ENCODE measurements at regions not wholly inside any gene's neighbourhood (a gene's known extent, or its start where the extent isn't known, plus 50 kb on each side); places are given as distances from the start of the nearest gene placed in this dataset.

DNA sequence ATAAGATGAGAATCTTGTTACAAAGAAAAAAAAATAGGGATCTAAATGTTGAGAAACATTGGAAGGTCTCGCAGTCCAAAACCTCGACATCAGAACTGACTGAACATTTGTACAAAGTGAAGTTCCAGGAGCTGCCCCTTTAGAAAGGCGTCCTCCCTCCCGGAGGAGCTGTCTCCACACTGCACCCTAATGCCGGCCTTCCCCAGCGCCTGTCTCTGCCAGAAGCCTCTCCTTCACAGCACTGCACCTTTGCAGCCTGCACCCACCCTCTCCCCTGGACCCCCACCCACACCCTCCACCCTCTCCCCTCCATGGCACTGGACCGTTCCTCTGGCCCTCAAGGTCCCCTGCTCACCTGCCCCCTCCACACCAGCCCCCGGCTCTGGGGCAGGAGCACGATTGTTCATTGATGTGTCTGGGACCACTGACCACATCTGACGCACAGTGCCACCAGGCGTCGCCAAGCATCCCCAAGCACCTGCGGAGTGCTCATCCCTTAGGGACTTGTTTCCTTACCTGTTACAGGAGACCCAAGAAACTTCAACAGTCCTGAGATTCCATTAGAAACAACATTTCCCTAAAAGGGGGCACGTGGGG, 90.3 kb upstream of the SNTG2 start:
- intact Hi-C loops (cut with DNase I) = no loop called here

DNA sequence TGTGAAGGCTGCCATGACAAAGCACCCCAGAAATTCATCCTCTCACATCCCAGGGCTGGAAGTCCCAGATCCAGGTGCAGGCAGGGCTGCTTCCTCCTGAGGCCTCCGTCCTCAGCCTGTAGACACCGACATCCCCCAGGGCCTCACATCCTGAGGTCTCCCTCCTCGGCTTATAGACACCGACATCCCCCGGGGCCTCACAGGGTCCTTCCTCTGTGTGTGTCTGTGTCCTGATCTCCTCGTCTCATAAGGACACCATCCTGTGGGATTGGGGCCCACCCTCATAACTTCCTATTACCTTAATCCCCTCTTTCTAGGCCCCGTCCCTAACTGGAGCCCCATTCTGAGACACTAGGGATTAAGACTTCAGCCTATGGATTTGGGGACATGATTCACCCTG, 92.0 kb upstream of the SNTG2 start:
- TF ChIP-seq POLR2A (IDR thresholded peaks at IDR 0.05) = no peak
- TF ChIP-seq POLR2AphosphoS5 (IDR thresholded peaks at IDR 0.05; ENCODE audit: insufficient read depth in 1 of 2, low read depth in 1 of 2) = no peak
- Histone ChIP-seq H3K27me3 (no peaks in the 10 kb centered on the region), H3K4me1 (no peaks in the 10 kb centered on the region), H3K9me3 (no peaks in the 10 kb centered on the region), H3K27ac (no peak overlapping the region), H3K36me3 (no peaks in the 10 kb centered on the region), H3K4me3 (no peak overlapping the region)
- intact Hi-C loops (cut with DNase I) = no loop called here
- DNase-seq (ENCODE audit: extremely low spot score in 2 of 2) = peak; percentile 74 to 92

More for the DNA sequence above, 90.3 kb upstream of the SNTG2 start:
- Histone ChIP-seq H3K27me3 (no peaks in the 10 kb centered on the region), H3K4me3 (no peak overlapping the region), H3K4me1 (no peaks in the 10 kb centered on the region), H3K36me3 (no peaks in the 10 kb centered on the region), H3K27ac (no peak overlapping the region), H3K9me3 (no peaks in the 10 kb centered on the region)
- TF ChIP-seq POLR2AphosphoS5 (IDR thresholded peaks at IDR 0.05; ENCODE audit: insufficient read depth in 1 of 2, low read depth in 1 of 2) (no peak), POLR2A (IDR thresholded peaks at IDR 0.05) (no peak)
- TF ChIP-seq, protein P1, sequence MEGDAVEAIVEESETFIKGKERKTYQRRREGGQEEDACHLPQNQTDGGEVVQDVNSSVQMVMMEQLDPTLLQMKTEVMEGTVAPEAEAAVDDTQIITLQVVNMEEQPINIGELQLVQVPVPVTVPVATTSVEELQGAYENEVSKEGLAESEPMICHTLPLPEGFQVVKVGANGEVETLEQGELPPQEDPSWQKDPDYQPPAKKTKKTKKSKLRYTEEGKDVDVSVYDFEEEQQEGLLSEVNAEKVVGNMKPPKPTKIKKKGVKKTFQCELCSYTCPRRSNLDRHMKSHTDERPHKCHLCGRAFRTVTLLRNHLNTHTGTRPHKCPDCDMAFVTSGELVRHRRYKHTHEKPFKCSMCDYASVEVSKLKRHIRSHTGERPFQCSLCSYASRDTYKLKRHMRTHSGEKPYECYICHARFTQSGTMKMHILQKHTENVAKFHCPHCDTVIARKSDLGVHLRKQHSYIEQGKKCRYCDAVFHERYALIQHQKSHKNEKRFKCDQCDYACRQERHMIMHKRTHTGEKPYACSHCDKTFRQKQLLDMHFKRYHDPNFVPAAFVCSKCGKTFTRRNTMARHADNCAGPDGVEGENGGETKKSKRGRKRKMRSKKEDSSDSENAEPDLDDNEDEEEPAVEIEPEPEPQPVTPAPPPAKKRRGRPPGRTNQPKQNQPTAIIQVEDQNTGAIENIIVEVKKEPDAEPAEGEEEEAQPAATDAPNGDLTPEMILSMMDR (IDR thresholded peaks at IDR 0.05) = no peak
- peak; percentile 42 to 81 for DNase-seq (ENCODE audit: extremely low spot score in 2 of 2)

DNA sequence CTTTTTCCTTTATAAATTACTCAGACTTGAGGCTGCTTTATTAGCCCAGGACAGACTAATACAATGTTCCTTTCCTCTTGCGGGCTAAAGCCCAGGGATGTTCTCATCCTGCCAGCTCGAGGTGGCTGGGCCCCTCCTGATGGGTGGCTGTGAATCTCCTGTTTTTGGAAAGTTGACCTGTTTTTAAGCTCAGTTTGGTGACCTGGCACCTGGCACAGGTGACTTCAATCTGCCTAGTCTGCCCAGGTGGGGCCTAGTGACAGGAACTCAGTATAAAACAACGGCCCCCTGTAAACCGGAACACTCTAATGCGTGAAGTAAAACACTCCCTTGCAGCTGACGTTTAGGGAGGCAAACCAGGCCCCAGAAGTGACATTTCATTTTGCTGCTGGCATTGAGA, 92.7 kb upstream of the SNTG2 start:
- no peaks in the 10 kb centered on the region for H3K4me1 ChIP-seq
- H3K36me3 ChIP-seq = no peaks in the 10 kb centered on the region
- no peaks in the 10 kb centered on the region for H3K9me3 ChIP-seq
- TF ChIP-seq, protein P1 (IDR thresholded peaks at IDR 0.05) = no peak
- no peak for TF ChIP-seq POLR2AphosphoS5 (IDR thresholded peaks at IDR 0.05; ENCODE audit: insufficient read depth in 1 of 2, low read depth in 1 of 2)
- TF ChIP-seq POLR2A (IDR thresholded peaks at IDR 0.05) = no peak
- DNase-seq (ENCODE audit: extremely low spot score in 2 of 2) = peak; percentile 37 to 43
- no peak overlapping the region for H3K4me3 ChIP-seq
- no peaks in the 10 kb centered on the region for H3K27me3 ChIP-seq
- no peak overlapping the region for H3K27ac ChIP-seq
- intact Hi-C loops (cut with DNase I) = no loop called here

DNA sequence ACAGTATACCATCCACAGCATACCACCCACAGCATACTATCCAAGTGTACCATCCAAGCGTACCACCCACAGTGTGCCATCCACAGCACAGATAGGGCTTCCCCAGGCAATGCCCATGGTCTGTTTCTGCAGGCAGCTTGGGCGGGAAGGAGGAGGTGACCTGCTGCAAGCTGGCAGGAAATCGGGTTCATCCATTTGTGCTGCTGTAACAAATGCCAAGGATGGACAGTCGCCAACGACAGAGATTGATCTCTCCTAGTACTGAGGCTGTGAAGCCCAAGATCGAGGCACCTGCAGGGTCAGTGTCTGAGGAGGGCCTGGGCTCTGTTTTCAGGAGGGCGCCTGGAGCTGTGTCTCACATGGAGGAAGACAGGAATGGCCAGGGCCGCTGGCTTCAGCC, 93.6 kb upstream of the SNTG2 start:
- Histone ChIP-seq H3K4me3 (no peak overlapping the region), H3K27ac (no peak overlapping the region), H3K36me3 (no peaks in the 10 kb centered on the region), H3K27me3 (no peaks in the 10 kb centered on the region), H3K9me3 (no peaks in the 10 kb centered on the region), H3K4me1 (no peaks in the 10 kb centered on the region)
- intact Hi-C loops (cut with DNase I) = no loop called here
- TF ChIP-seq POLR2A (IDR thresholded peaks at IDR 0.05) (no peak), POLR2AphosphoS5 (IDR thresholded peaks at IDR 0.05; ENCODE audit: insufficient read depth in 1 of 2, low read depth in 1 of 2) (no peak)
- TF ChIP-seq, protein P1 (IDR thresholded peaks at IDR 0.05) = no peak
- peak; percentile 64 to 67 for DNase-seq (ENCODE audit: extremely low spot score in 2 of 2)

DNA sequence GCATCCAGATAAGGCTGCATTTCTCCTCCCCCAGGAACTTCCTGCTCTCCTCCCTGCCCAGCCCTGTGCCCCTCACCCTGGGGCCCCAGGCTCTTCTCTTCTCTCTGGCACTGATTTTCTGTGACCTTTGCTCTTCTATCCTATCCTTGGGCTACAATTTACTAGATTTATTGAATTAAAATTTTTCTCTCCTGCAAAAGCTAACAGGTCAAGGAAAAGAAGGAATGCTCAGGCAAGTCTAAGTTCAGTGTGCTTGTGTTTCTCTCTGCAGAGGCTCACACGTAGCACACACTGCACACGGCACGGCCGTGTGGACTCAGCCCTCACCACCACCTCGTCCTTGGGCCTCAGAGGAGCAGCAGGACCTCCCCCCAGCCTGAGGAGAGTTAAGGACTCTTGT, 94.2 kb upstream of the SNTG2 start:
- intact Hi-C loops (cut with DNase I) = no loop called here

More for the DNA sequence above, 94.2 kb upstream of the SNTG2 start:
- no peaks in the 10 kb centered on the region for H3K4me1 ChIP-seq
- TF ChIP-seq POLR2AphosphoS5 (IDR thresholded peaks at IDR 0.05; ENCODE audit: insufficient read depth in 1 of 2, low read depth in 1 of 2) = no peak
- no peak for TF ChIP-seq POLR2A (IDR thresholded peaks at IDR 0.05)
- TF ChIP-seq, protein P1 (IDR thresholded peaks at IDR 0.05) = no peak
- DNase-seq (ENCODE audit: extremely low spot score in 2 of 2) = peak; percentile 20 to 55
- H3K36me3 ChIP-seq = no peaks in the 10 kb centered on the region
- H3K9me3 ChIP-seq = no peaks in the 10 kb centered on the region
- no peaks in the 10 kb centered on the region for H3K27me3 ChIP-seq
- H3K4me3 ChIP-seq = no peak overlapping the region
- no peak overlapping the region for H3K27ac ChIP-seq
